Natural killer cell (primary cell): ENCODE measurements at regions not wholly inside any gene's neighbourhood (a gene's known extent, or its start where the extent isn't known, plus 50 kb on each side); places are given as distances from the start of the nearest gene placed in this dataset.

Experiments used
- ATAC-seq, 3 donors: fragments of 150-1000 bp in 2 of 3; fragments of 200-7000 bp in 1 of 3; cut with Tn5 transposase; 1 replicate in 1 of 3; 2 replicates in 2 of 3; pipeline ENCODE4 v1.10.0; 2021; ENCODE audit warnings: mild to moderate bottlenecking in 2 of 3, moderate library complexity in 2 of 3
- DNase-seq, 2 donors: peaks; one replicate each; pipeline versions ENCODE4 v3.0.0 to v3.0.0-alpha.2; 2013 to 2021; ENCODE audit warnings: mixed read lengths in 1 of 2
- H3K27ac ChIP-seq: one replicate; pipeline ENCODE4 v1.5.1; 2013; ENCODE audit warnings: mild to moderate bottlenecking, low read length
- H3K27me3 ChIP-seq: one replicate; pipeline ENCODE4 v1.6.1; 2013; ENCODE audit warnings: low read length; ENCODE audit not compliant: control insufficient read depth, insufficient read depth
- H3K36me3 ChIP-seq: one replicate; pipeline ENCODE4 v1.6.1; 2013; ENCODE audit warnings: low read length; ENCODE audit not compliant: control insufficient read depth, insufficient read depth
- H3K4me1 ChIP-seq: one replicate; pipeline ENCODE4 v1.6.1; 2013; ENCODE audit warnings: low read length; ENCODE audit not compliant: control insufficient read depth, insufficient read depth
- H3K4me3 ChIP-seq: one replicate; pipeline ENCODE4 v1.5.1; 2013; ENCODE audit warnings: low read length
- H3K9me3 ChIP-seq: one replicate; pipeline ENCODE4 v1.6.1; 2013; ENCODE audit warnings: low read length; ENCODE audit not compliant: control insufficient read depth, insufficient read depth
- H3K27ac Mint-ChIP-seq, 2 donors: one replicate each; pipeline ENCODE4 v1.8.0; 2022; ENCODE audit warnings: mild to moderate bottlenecking in 2 of 2, mixed read lengths in 2 of 2, moderate library complexity in 1 of 2
- H3K27me3 Mint-ChIP-seq, 2 donors: one replicate each; pipeline ENCODE4 v1.8.0; 2022; ENCODE audit warnings: low read depth in 2 of 2, mixed read lengths in 2 of 2
- H3K36me3 Mint-ChIP-seq: one replicate; pipeline ENCODE4 v1.8.0; 2022; ENCODE audit warnings: mixed read lengths
- H3K4me1 Mint-ChIP-seq, 2 donors: one replicate each; pipeline ENCODE4 v1.8.0; 2022; ENCODE audit warnings: mixed read lengths in 2 of 2
- H3K4me3 Mint-ChIP-seq: one replicate; pipeline ENCODE4 v1.8.0; 2022; ENCODE audit warnings: mild to moderate bottlenecking, moderate library complexity, mixed read lengths
- H3K9me3 Mint-ChIP-seq, 2 donors: one replicate each; pipeline ENCODE4 v1.8.0; 2022; ENCODE audit warnings: mixed read lengths in 2 of 2
- CTCF ChIP-seq: fragments of 200-600 bp; IDR thresholded peaks from one replicate; pipeline ENCODE4 v1.8.0; 2022; ENCODE audit warnings: antibody characterized with exemption
- WGBS: methylation state at CpG from one replicate; pipeline ENCODE4 v1.1.7; 2013; ENCODE audit warnings: missing lambda C conversion rate; ENCODE audit not compliant: insufficient coverage; 5-methylcytosine and 5-hydroxymethylcytosine counted together
- intact Hi-C: fragments of 100-400 bp; cut with micrococcal nuclease; formaldehyde crosslinking; loops from one replicate; pipeline ENCODE4 v1.14.2; 2022

- Histone ChIP-seq H3K27me3 (no peaks in the 10 kb centered on the region), H3K36me3 (no peaks in the 10 kb centered on the region), H3K4me3 (no peak overlapping the region), H3K4me1 (no peaks in the 10 kb centered on the region), H3K9me3 (no peaks in the 10 kb centered on the region), H3K27ac (no peak overlapping the region)
- no peak for TF ChIP-seq CTCF
- Mint-ChIP-seq H3K27me3 (no peaks in the 10 kb centered on the region), H3K4me3 (no peak overlapping the region), H3K9me3 (peaks cover 19 to 30% of the 10 kb centered on the region in 2 donors), H3K4me1 (no peaks in the 10 kb centered on the region), H3K36me3 (peaks cover 9% of the 10 kb centered on the region), H3K27ac (no peak overlapping the region)
- DNase-seq = no peak
- intact Hi-C loops = no loop called here
- no CpG with 5 or more reads among the region's 1 CpG for WGBS
- ATAC-seq = no peak
These were observed 881.3 kb downstream of the KCNA4 start for GRCh38 chr11:29135504-29135903.

GRCh38 chr11:29131055-29131454 is 885.8 kb downstream of the KCNA4 start:
- H3K9me3 ChIP-seq = no peaks in the 10 kb centered on the region
- Mint-ChIP-seq H3K27me3 (no peaks in the 10 kb centered on the region), H3K4me3 (no peak overlapping the region), H3K36me3 (peaks cover 9% of the 10 kb centered on the region), H3K27ac (no peak overlapping the region), H3K9me3 (peaks cover 16 to 25% of the 10 kb centered on the region in 2 donors), H3K4me1 (no peaks in the 10 kb centered on the region)
- H3K4me3 ChIP-seq = no peak overlapping the region
- TF ChIP-seq CTCF = no peak
- no peak overlapping the region for H3K27ac ChIP-seq
- no peaks in the 10 kb centered on the region for H3K4me1 ChIP-seq
- H3K27me3 ChIP-seq = no peaks in the 10 kb centered on the region
- intact Hi-C loops = no loop called here
- no CpG with 5 or more reads among the region's 1 CpG for WGBS
- ATAC-seq (no peak), DNase-seq (no peak)
- no peaks in the 10 kb centered on the region for H3K36me3 ChIP-seq

- no peak overlapping the region for H3K27ac ChIP-seq
- no peak for DNase-seq
- H3K9me3 ChIP-seq = no peaks in the 10 kb centered on the region
- Mint-ChIP-seq H3K27ac (no peak overlapping the region), H3K27me3 (no peaks in the 10 kb centered on the region), H3K4me3 (no peak overlapping the region), H3K9me3 (peaks cover 16 to 27% of the 10 kb centered on the region in 2 donors), H3K4me1 (no peaks in the 10 kb centered on the region), H3K36me3 (peaks cover 9% of the 10 kb centered on the region)
- H3K4me1 ChIP-seq = no peaks in the 10 kb centered on the region
- no peak for ATAC-seq
- intact Hi-C loops = no loop called here
- WGBS = no CpG with 5 or more reads among the region's 1 CpG
- no peak overlapping the region for H3K4me3 ChIP-seq
- no peak for TF ChIP-seq CTCF
- H3K27me3 ChIP-seq = no peaks in the 10 kb centered on the region
- no peaks in the 10 kb centered on the region for H3K36me3 ChIP-seq
These were observed 887.0 kb downstream of the KCNA4 start for GRCh38 chr11:29129844-29130243.

- H3K4me3 ChIP-seq = no peak overlapping the region
- no peaks in the 10 kb centered on the region for H3K27me3 Mint-ChIP-seq
- peaks cover 14 to 35% of the 10 kb centered on the region in 2 donors for H3K9me3 Mint-ChIP-seq
- H3K9me3 ChIP-seq = no peaks in the 10 kb centered on the region
- DNase-seq (no peak), ATAC-seq (no peak)
- H3K36me3 ChIP-seq = no peaks in the 10 kb centered on the region
- no peak overlapping the region for H3K4me3 Mint-ChIP-seq
- H3K27me3 ChIP-seq = no peaks in the 10 kb centered on the region
- no peak overlapping the region for H3K27ac Mint-ChIP-seq
- peaks cover 9% of the 10 kb centered on the region for H3K36me3 Mint-ChIP-seq
- no peak overlapping the region for H3K27ac ChIP-seq
- intact Hi-C loops = no loop called here
- no peak for TF ChIP-seq CTCF
- no peaks in the 10 kb centered on the region for H3K4me1 ChIP-seq
- H3K4me1 Mint-ChIP-seq = no peaks in the 10 kb centered on the region
These were observed 889.4 kb downstream of the KCNA4 start for GRCh38 chr11:29127461-29127860.
